ENCODE measurements at regions not wholly inside any gene's neighbourhood (a gene's known extent, or its start where the extent isn't known, plus 50 kb on each side); places are given as distances from the start of the nearest gene placed in this dataset.

GRCh38 chr16:73225983-73226382 lies 178.1 kb upstream of the ZFHX3 start:
- WGBS (ENCODE audit: extremely low coverage, insufficient coverage, insufficient read length), result no CpG with 5 or more reads among the region's 5 CpGs
- no peak overlapping the region for H3K18ac ChIP-seq (ENCODE audit: low read length)
- H3K4me1 ChIP-seq (ENCODE audit: control insufficient read depth in 1 of 2, insufficient read depth in 2 of 2, low read length in 2 of 2), result peaks cover 4 to 6% of the 10 kb centered on the region in 2 experiments
- H3K14ac ChIP-seq (ENCODE audit: low read length), result no peak overlapping the region
- no peak overlapping the region for H3K4me3 ChIP-seq (ENCODE audit: low read depth, low read length)
- H3K79me1 ChIP-seq (ENCODE audit: low read length), result no peaks in the 10 kb centered on the region
- H2AK5ac ChIP-seq (ENCODE audit: low read length), result no peak overlapping the region
- H3K4ac ChIP-seq (ENCODE audit: low read depth, low read length), result no peak overlapping the region
- no peak overlapping the region for H3K9ac ChIP-seq (ENCODE audit: low read length)
- H4K91ac ChIP-seq (ENCODE audit: low read depth, low read length), result peak overlapping the region; percentile 15
- DNase-seq, result no peak
- no peak overlapping the region for H4K8ac ChIP-seq (ENCODE audit: low read depth, low read length)
- H2BK12ac ChIP-seq (ENCODE audit: low read length), result no peak overlapping the region
- no peak overlapping the region for H2BK120ac ChIP-seq (ENCODE audit: insufficient read depth, low read length, poor library complexity)
- no peak overlapping the region for H2AFZ ChIP-seq (ENCODE audit: insufficient read depth, low read length, poor library complexity)
- H3K9me3 ChIP-seq (ENCODE audit: insufficient read depth, low read depth, low read length), result no peaks in the 10 kb centered on the region
- no peak overlapping the region for H2BK5ac ChIP-seq (ENCODE audit: low read depth, low read length, poor library complexity)
- no peak overlapping the region for H3K4me2 ChIP-seq (ENCODE audit: low read length)
- H3K27ac ChIP-seq (ENCODE audit: low read depth, low read length), result no peak overlapping the region
- no peak overlapping the region for H4K12ac ChIP-seq (ENCODE audit: low read depth, low read length)
- H3K27me3 ChIP-seq (ENCODE audit: insufficient read depth, low read length), result no peaks in the 10 kb centered on the region
- no peaks in the 10 kb centered on the region for H3K79me2 ChIP-seq (ENCODE audit: control insufficient read depth, insufficient read depth, low read length, poor library complexity)
- H3K36me3 ChIP-seq (ENCODE audit: control insufficient read depth in 1 of 2, insufficient read depth in 2 of 2, low read length in 2 of 2), result no peaks in the 10 kb centered on the region
- H3K23ac ChIP-seq (ENCODE audit: low read length), result no peak overlapping the region

DNA sequence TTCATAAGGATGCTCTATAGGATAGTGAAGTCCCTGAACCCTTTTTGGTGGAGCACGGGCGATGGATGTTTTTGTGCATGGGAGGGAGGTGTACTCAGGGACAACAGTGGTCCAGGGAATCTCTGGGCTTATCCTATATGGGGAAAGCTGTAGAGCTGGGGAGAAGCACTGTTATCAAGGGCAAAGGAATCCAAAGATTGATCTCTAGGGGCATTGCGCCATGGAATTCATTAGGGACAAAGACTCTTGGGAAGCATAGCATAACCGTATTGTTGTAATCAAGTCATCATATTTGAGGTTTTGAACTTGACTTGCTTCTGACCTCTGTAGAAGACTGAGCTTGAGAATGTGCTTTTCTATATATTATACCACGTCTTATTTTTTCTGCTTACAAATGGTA lies 172.9 kb upstream of the ZFHX3 start:
- Histone ChIP-seq H2AK5ac (ENCODE audit: low read length) (no peak overlapping the region), H4K8ac (ENCODE audit: low read depth, low read length) (no peak overlapping the region), H3K4ac (ENCODE audit: low read depth, low read length) (no peak overlapping the region), H3K18ac (ENCODE audit: low read length) (no peak overlapping the region), H3K4me1 (ENCODE audit: control insufficient read depth in 1 of 2, insufficient read depth in 2 of 2, low read length in 2 of 2) (peaks cover 3 to 4% of the 10 kb centered on the region in 2 experiments), H2AFZ (ENCODE audit: insufficient read depth, low read length, poor library complexity) (no peak overlapping the region), H3K9ac (ENCODE audit: low read length) (no peak overlapping the region), H2BK5ac (ENCODE audit: low read depth, low read length, poor library complexity) (no peak overlapping the region), H3K36me3 (ENCODE audit: control insufficient read depth in 1 of 2, insufficient read depth in 2 of 2, low read length in 2 of 2) (no peaks in the 10 kb centered on the region), H4K91ac (ENCODE audit: low read depth, low read length) (no peak overlapping the region), H2BK12ac (ENCODE audit: low read length) (no peak overlapping the region), H3K27me3 (ENCODE audit: insufficient read depth, low read length) (no peaks in the 10 kb centered on the region), H3K79me1 (ENCODE audit: low read length) (no peaks in the 10 kb centered on the region), H3K4me2 (ENCODE audit: low read length) (no peak overlapping the region), H3K4me3 (ENCODE audit: low read depth, low read length) (no peak overlapping the region), H3K79me2 (ENCODE audit: control insufficient read depth, insufficient read depth, low read length, poor library complexity) (no peaks in the 10 kb centered on the region), H3K14ac (ENCODE audit: low read length) (no peak overlapping the region), H4K12ac (ENCODE audit: low read depth, low read length) (no peak overlapping the region), H3K9me3 (ENCODE audit: insufficient read depth, low read depth, low read length) (no peaks in the 10 kb centered on the region), H3K23ac (ENCODE audit: low read length) (no peak overlapping the region), H3K27ac (ENCODE audit: low read depth, low read length) (no peak overlapping the region), H2BK120ac (ENCODE audit: insufficient read depth, low read length, poor library complexity) (no peak overlapping the region)
- WGBS (ENCODE audit: extremely low coverage, insufficient coverage, insufficient read length), result no CpG with 5 or more reads among the region's 5 CpGs
- no peak for DNase-seq

DNA sequence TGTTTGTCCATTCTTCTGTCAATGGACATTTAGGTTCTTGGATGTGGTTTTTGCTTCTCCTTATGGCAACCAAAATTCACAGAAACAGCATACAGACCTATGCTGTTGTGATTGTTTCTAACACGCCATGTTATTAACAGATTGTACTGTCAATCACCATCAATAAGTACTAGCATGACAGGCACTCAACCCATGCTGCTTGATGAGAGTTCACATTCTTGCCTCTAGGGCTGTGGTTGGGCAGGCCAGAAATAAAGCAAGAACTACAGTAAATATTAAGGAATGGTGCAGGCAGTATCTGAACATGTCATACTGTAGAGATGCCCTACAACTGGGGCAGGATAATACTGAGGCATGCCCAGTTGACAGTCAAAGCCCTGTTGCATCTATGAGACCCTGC lies 171.2 kb upstream of the ZFHX3 start:
- no peak overlapping the region for H3K4me3 ChIP-seq (ENCODE audit: low read depth, low read length)
- no CpG with 5 or more reads among the region's 1 CpG for WGBS (ENCODE audit: extremely low coverage, insufficient coverage, insufficient read length)
- H3K14ac ChIP-seq (ENCODE audit: low read length), result no peak overlapping the region

DNA sequence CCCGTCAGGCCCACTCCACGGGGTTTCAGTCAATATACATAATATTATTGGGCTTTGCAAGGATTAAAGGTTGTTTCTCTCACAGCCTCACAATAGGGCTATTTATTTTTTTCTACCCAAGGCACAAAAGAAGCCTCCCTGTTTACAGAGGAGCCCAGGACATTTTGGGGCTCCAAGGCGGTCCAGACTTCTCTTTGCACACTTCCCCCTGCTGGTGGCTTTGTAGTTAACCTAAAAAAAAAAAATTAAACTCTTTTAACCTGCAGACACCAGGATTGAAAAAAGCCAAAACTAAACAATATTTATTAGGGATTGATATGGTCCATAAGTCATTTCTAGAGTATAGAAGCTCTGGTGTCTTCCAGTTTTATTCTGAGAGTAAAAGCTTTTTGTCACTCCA lies 169.7 kb upstream of the ZFHX3 start:
- Histone ChIP-seq H4K91ac (ENCODE audit: low read depth, low read length) (no peak overlapping the region), H3K36me3 (ENCODE audit: control insufficient read depth in 1 of 2, insufficient read depth in 2 of 2, low read length in 2 of 2) (no peaks in the 10 kb centered on the region), H2AK5ac (ENCODE audit: low read length) (no peak overlapping the region), H2AFZ (ENCODE audit: insufficient read depth, low read length, poor library complexity) (no peak overlapping the region), H4K8ac (ENCODE audit: low read depth, low read length) (no peak overlapping the region), H3K79me1 (ENCODE audit: low read length) (peaks cover 3% of the 10 kb centered on the region), H3K4me3 (ENCODE audit: low read depth, low read length) (no peak overlapping the region), H3K23ac (ENCODE audit: low read length) (no peak overlapping the region), H3K4me1 (ENCODE audit: control insufficient read depth in 1 of 2, insufficient read depth in 2 of 2, low read length in 2 of 2) (no peaks in the 10 kb centered on the region), H3K9ac (ENCODE audit: low read length) (no peak overlapping the region), H3K14ac (ENCODE audit: low read length) (no peak overlapping the region), H3K9me3 (ENCODE audit: insufficient read depth, low read depth, low read length) (no peaks in the 10 kb centered on the region), H3K27ac (ENCODE audit: low read depth, low read length) (no peak overlapping the region), H4K12ac (ENCODE audit: low read depth, low read length) (no peak overlapping the region), H2BK12ac (ENCODE audit: low read length) (no peak overlapping the region), H3K4me2 (ENCODE audit: low read length) (no peak overlapping the region), H3K27me3 (ENCODE audit: insufficient read depth, low read length) (no peaks in the 10 kb centered on the region), H3K79me2 (ENCODE audit: control insufficient read depth, insufficient read depth, low read length, poor library complexity) (no peaks in the 10 kb centered on the region), H2BK5ac (ENCODE audit: low read depth, low read length, poor library complexity) (no peak overlapping the region), H2BK120ac (ENCODE audit: insufficient read depth, low read length, poor library complexity) (no peak overlapping the region), H3K18ac (ENCODE audit: low read length) (no peak overlapping the region), H3K4ac (ENCODE audit: low read depth, low read length) (no peak overlapping the region)
- WGBS (ENCODE audit: extremely low coverage, insufficient coverage, insufficient read length), result no CpG with 5 or more reads among the region's 3 CpGs
- no peak for DNase-seq

More for the DNA sequence above, 171.2 kb upstream of the ZFHX3 start:
- H3K27me3 ChIP-seq (ENCODE audit: insufficient read depth, low read length), result no peaks in the 10 kb centered on the region
- H3K36me3 ChIP-seq (ENCODE audit: control insufficient read depth in 1 of 2, insufficient read depth in 2 of 2, low read length in 2 of 2), result no peaks in the 10 kb centered on the region
- H2BK120ac ChIP-seq (ENCODE audit: insufficient read depth, low read length, poor library complexity), result no peak overlapping the region
- no peak overlapping the region for H3K23ac ChIP-seq (ENCODE audit: low read length)
- H3K4me1 ChIP-seq (ENCODE audit: control insufficient read depth in 1 of 2, insufficient read depth in 2 of 2, low read length in 2 of 2), result no peaks in the 10 kb centered on the region
- no peak overlapping the region for H2AK5ac ChIP-seq (ENCODE audit: low read length)
- no peak overlapping the region for H4K91ac ChIP-seq (ENCODE audit: low read depth, low read length)
- H3K79me1 ChIP-seq (ENCODE audit: low read length), result no peaks in the 10 kb centered on the region
- H3K18ac ChIP-seq (ENCODE audit: low read length), result no peak overlapping the region
- H3K9ac ChIP-seq (ENCODE audit: low read length), result no peak overlapping the region
- H4K8ac ChIP-seq (ENCODE audit: low read depth, low read length), result no peak overlapping the region
- no peak overlapping the region for H3K4ac ChIP-seq (ENCODE audit: low read depth, low read length)
- H4K12ac ChIP-seq (ENCODE audit: low read depth, low read length), result no peak overlapping the region
- no peak overlapping the region for H2BK12ac ChIP-seq (ENCODE audit: low read length)
- H3K27ac ChIP-seq (ENCODE audit: low read depth, low read length), result no peak overlapping the region
- no peaks in the 10 kb centered on the region for H3K9me3 ChIP-seq (ENCODE audit: insufficient read depth, low read depth, low read length)
- H3K79me2 ChIP-seq (ENCODE audit: control insufficient read depth, insufficient read depth, low read length, poor library complexity), result no peaks in the 10 kb centered on the region
- H2AFZ ChIP-seq (ENCODE audit: insufficient read depth, low read length, poor library complexity), result no peak overlapping the region
- no peak overlapping the region for H2BK5ac ChIP-seq (ENCODE audit: low read depth, low read length, poor library complexity)
- no peak overlapping the region for H3K4me2 ChIP-seq (ENCODE audit: low read length)
- DNase-seq, result peak in 1 of 2 donors; percentile 58
